ENCODE measurements at regions not wholly inside any gene's neighbourhood (a gene's known extent, or its start where the extent isn't known, plus 50 kb on each side); places are given as distances from the start of the nearest gene placed in this dataset.
"Not testable (repeated sequence)": the region's sequence is repeated elsewhere in the genome, so short reads cannot be mapped to it uniquely, and the experiment has no call there.

- no peak for DNase-seq
- Histone ChIP-seq H3K4me1 (ENCODE audit: control insufficient read depth in 2 of 3, insufficient read depth in 2 of 3, low read depth in 1 of 3, low read length in 3 of 3) (no peaks in the 10 kb centered on the region), H3K27me3 (ENCODE audit: control insufficient read depth, insufficient read depth, low read length) (no peaks in the 10 kb centered on the region), H3K4me3 (ENCODE audit: low read length in 3 of 3) (no peak overlapping the region), H3K9ac (ENCODE audit: low read length in 3 of 3) (no peak overlapping the region), H3K9me3 (ENCODE audit: control insufficient read depth in 2 of 3, insufficient read depth in 1 of 3, low read length in 3 of 3) (no peaks in the 10 kb centered on the region), H3K27ac (ENCODE audit: low read depth in 2 of 2, low read length in 2 of 2) (no peak overlapping the region), H3K36me3 (ENCODE audit: control insufficient read depth in 2 of 3, insufficient read depth in 3 of 3, low read length in 3 of 3) (no peaks in the 10 kb centered on the region)
- TF ChIP-seq, protein P1, sequence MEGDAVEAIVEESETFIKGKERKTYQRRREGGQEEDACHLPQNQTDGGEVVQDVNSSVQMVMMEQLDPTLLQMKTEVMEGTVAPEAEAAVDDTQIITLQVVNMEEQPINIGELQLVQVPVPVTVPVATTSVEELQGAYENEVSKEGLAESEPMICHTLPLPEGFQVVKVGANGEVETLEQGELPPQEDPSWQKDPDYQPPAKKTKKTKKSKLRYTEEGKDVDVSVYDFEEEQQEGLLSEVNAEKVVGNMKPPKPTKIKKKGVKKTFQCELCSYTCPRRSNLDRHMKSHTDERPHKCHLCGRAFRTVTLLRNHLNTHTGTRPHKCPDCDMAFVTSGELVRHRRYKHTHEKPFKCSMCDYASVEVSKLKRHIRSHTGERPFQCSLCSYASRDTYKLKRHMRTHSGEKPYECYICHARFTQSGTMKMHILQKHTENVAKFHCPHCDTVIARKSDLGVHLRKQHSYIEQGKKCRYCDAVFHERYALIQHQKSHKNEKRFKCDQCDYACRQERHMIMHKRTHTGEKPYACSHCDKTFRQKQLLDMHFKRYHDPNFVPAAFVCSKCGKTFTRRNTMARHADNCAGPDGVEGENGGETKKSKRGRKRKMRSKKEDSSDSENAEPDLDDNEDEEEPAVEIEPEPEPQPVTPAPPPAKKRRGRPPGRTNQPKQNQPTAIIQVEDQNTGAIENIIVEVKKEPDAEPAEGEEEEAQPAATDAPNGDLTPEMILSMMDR (IDR thresholded peaks at IDR 0.05; ENCODE audit: borderline replicate concordance, extremely low read depth, insufficient read depth) = no peak
- intact Hi-C loops (cut with DNase I) = no loop called here
- no peak for FAIRE-seq
These were observed 75.3 kb downstream of the P2RY1 start for GRCh38 chr3:152910211-152910610.

DNA sequence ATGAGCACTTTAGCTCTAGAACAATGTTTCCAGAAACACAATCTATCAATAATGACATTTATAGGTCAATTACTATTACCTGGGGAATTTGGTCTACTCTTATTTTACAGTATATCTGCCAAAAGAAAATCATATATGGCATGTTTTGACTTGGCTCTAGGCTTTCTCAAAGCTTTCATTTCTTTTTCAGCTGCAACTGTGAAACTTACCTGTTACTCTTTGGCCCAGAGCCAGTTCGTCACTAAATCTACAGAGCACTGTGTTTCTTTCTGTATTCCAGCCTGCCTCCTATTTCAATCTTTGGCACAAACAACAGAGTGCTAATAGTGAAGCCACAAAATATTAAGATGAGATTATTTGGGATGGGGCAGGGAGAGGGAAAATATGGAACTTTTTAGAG lies 76.0 kb downstream of the P2RY1 start:
- no peak overlapping the region for H3K27ac ChIP-seq (ENCODE audit: low read depth in 2 of 2, low read length in 2 of 2)
- TF ChIP-seq, protein P1 (IDR thresholded peaks at IDR 0.05; ENCODE audit: borderline replicate concordance, extremely low read depth, insufficient read depth) = no peak
- intact Hi-C loops (cut with DNase I) = no loop called here
- H3K9ac ChIP-seq (ENCODE audit: low read length in 3 of 3) = no peak overlapping the region
- no peaks in the 10 kb centered on the region for H3K27me3 ChIP-seq (ENCODE audit: control insufficient read depth, insufficient read depth, low read length)
- DNase-seq (no peak), FAIRE-seq (no peak)
- no peaks in the 10 kb centered on the region for H3K4me1 ChIP-seq (ENCODE audit: control insufficient read depth in 2 of 3, insufficient read depth in 2 of 3, low read depth in 1 of 3, low read length in 3 of 3)
- no peaks in the 10 kb centered on the region for H3K9me3 ChIP-seq (ENCODE audit: control insufficient read depth in 2 of 3, insufficient read depth in 1 of 3, low read length in 3 of 3)
- no peak overlapping the region for H3K4me3 ChIP-seq (ENCODE audit: low read length in 3 of 3)
- H3K36me3 ChIP-seq (ENCODE audit: control insufficient read depth in 2 of 3, insufficient read depth in 3 of 3, low read length in 3 of 3) = no peaks in the 10 kb centered on the region

DNA sequence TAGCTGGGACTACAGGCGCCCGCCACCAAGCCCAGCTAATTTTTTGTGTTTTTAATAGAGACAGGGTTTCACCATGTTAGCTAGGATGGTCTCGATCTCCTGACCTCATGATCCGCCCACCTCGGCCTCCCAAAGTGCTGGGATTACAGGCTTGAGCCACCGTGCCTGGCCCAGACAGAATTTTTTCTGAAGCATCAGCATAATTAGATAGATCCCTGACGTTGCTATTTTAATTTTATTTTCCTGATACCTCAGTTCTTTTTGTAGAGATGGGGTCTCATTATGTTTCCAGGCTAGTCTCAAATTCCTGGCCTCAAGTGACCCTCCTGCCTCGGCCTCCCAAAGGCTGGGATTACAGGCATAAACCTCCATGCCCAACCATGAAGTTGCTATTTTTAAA lies 79.8 kb downstream of the P2RY1 start:
- H3K9ac ChIP-seq (ENCODE audit: low read length in 3 of 3); H3K9me3 ChIP-seq (ENCODE audit: control insufficient read depth in 2 of 3, insufficient read depth in 1 of 3, low read length in 3 of 3); H3K27ac ChIP-seq (ENCODE audit: low read depth in 2 of 2, low read length in 2 of 2); H3K36me3 ChIP-seq (ENCODE audit: control insufficient read depth in 2 of 3, insufficient read depth in 3 of 3, low read length in 3 of 3); intact Hi-C loops (cut with DNase I); H3K27me3 ChIP-seq (ENCODE audit: control insufficient read depth, insufficient read depth, low read length); H3K4me3 ChIP-seq (ENCODE audit: low read length in 3 of 3); H3K4me1 ChIP-seq (ENCODE audit: control insufficient read depth in 2 of 3, insufficient read depth in 2 of 3, low read depth in 1 of 3, low read length in 3 of 3); FAIRE-seq; DNase-seq: not testable (repeated sequence)

- Histone ChIP-seq H3K27ac (ENCODE audit: low read depth in 2 of 2, low read length in 2 of 2) (no peak overlapping the region), H3K4me3 (ENCODE audit: low read length in 3 of 3) (no peak overlapping the region), H3K36me3 (ENCODE audit: control insufficient read depth in 2 of 3, insufficient read depth in 3 of 3, low read length in 3 of 3) (no peaks in the 10 kb centered on the region), H3K9me3 (ENCODE audit: control insufficient read depth in 2 of 3, insufficient read depth in 1 of 3, low read length in 3 of 3) (no peaks in the 10 kb centered on the region), H3K4me1 (ENCODE audit: control insufficient read depth in 2 of 3, insufficient read depth in 2 of 3, low read depth in 1 of 3, low read length in 3 of 3) (no peaks in the 10 kb centered on the region), H3K27me3 (ENCODE audit: control insufficient read depth, insufficient read depth, low read length) (no peaks in the 10 kb centered on the region), H3K9ac (ENCODE audit: low read length in 3 of 3) (no peak overlapping the region)
- DNase-seq = no peak
- no peak for FAIRE-seq
- intact Hi-C loops (cut with DNase I) = no loop called here
- TF ChIP-seq, protein P1 (IDR thresholded peaks at IDR 0.05; ENCODE audit: borderline replicate concordance, extremely low read depth, insufficient read depth) = no peak
These were observed 80.8 kb downstream of the P2RY1 start for GRCh38 chr3:152915695-152916094.
